Activated CD4-positive, CD25-positive, alpha-beta regulatory T cell (primary cell): ENCODE measurements at regions not wholly inside any gene's neighbourhood (a gene's known extent, or its start where the extent isn't known, plus 50 kb on each side); places are given as distances from the start of the nearest gene placed in this dataset.

Experiments
- DNase-seq, 4 experiments: peaks; one replicate each; lab custom pipeline; 2025; lab: John Stamatoyannopoulos, UW

GRCh38 chr2:111715987-111716904 is 167.7 kb downstream of the ANAPC1 start:
- DNase-seq: no peak

GRCh38 chr2:111716905-111717775 is 166.9 kb downstream of the ANAPC1 start:
- DNase-seq: no peak
